GM20000 (cell line): ENCODE measurements at regions not wholly inside any gene's neighbourhood (a gene's known extent, or its start where the extent isn't known, plus 50 kb on each side); places are given as distances from the start of the nearest gene placed in this dataset.

Experiments
- DNase-seq: peaks from one replicate; pipeline ENCODE4 v3.0.0; 2012; ENCODE audit warnings: low spot score
- CTCF ChIP-seq: IDR thresholded peaks from 2 replicates; pipeline ENCODE4 v1.5.1; 2012; ENCODE audit warnings: mild to moderate bottlenecking, control low read depth; ENCODE audit errors: extremely low read depth, missing control alignments

GRCh38 chr6:25046942-25047341, 111.2 kb upstream of the RIPOR2 start:
- no peak for DNase-seq
- TF ChIP-seq CTCF, result no peak

- peak; percentile 44 for DNase-seq
- no peak for TF ChIP-seq CTCF
Measured at GRCh38 chr6:25050356-25050755, 114.6 kb upstream of the RIPOR2 start.

GRCh38 chr6:25051083-25051482, 115.3 kb upstream of the RIPOR2 start:
- no peak for TF ChIP-seq CTCF
- DNase-seq, result no peak

GRCh38 chr6:25052181-25052580, 116.4 kb upstream of the RIPOR2 start:
- no peak for DNase-seq
- no peak for TF ChIP-seq CTCF

GRCh38 chr6:25053875-25054371, 118.2 kb upstream of the RIPOR2 start:
- no peak for TF ChIP-seq CTCF
- peak; percentile 46 for DNase-seq

- no peak for TF ChIP-seq CTCF
- DNase-seq, result no peak
Measured at GRCh38 chr6:25054469-25054868, 118.7 kb upstream of the RIPOR2 start.

GRCh38 chr6:25056130-25056529, 120.4 kb upstream of the RIPOR2 start:
- DNase-seq, result peak; percentile 41
- TF ChIP-seq CTCF, result no peak
